MM.1S (cell line): ENCODE measurements at regions not wholly inside any gene's neighbourhood (a gene's known extent, or its start where the extent isn't known, plus 50 kb on each side); places are given as distances from the start of the nearest gene placed in this dataset.
A peak's percentile ranks its signal among the peaks of the same experiment; 100 is the strongest.

Experiments
- DNase-seq: peaks from one replicate; pipeline ENCODE4 v3.0.0-alpha.2; 2015
- H2AFZ ChIP-seq: fragments of 300-600 bp; sonication (generic); 2 replicates; pipeline ENCODE4 v1.6.0; 2016; ENCODE audit warnings: antibody characterized with exemption, low read length
- H3F3A ChIP-seq: fragments of 300-600 bp; sonication (generic); 2 replicates; pipeline ENCODE4 v1.6.1; 2016; ENCODE audit warnings: mild to moderate bottlenecking, antibody characterized with exemption, low read length, moderate library complexity, mixed read lengths; ENCODE audit not compliant: insufficient read depth
- H3K27ac ChIP-seq: fragments of 300-600 bp; sonication (generic); 2 replicates; pipeline ENCODE4 v1.5.1; 2016; ENCODE audit warnings: mild to moderate bottlenecking, low read length
- H3K27me3 ChIP-seq: fragments of 300-600 bp; sonication (generic); replicated peaks from 2 replicates; pipeline ENCODE4 v1.6.0; 2016; ENCODE audit warnings: low read length; ENCODE audit not compliant: insufficient read depth
- H3K36me3 ChIP-seq: fragments of 300-600 bp; sonication (generic); replicated peaks from 2 replicates; pipeline ENCODE4 v1.6.1; 2016; ENCODE audit warnings: mild to moderate bottlenecking, low read length, mixed read lengths; ENCODE audit not compliant: insufficient read depth
- H3K4me1 ChIP-seq: fragments of 300-600 bp; sonication (generic); 2 replicates; pipeline ENCODE4 v1.6.1; 2016; ENCODE audit warnings: low read length, mixed read lengths
- H3K4me2 ChIP-seq: fragments of 300-600 bp; sonication (generic); 2 replicates; pipeline ENCODE4 v1.6.0; 2016; ENCODE audit warnings: low read depth, low read length
- H3K4me3 ChIP-seq: fragments of 300-600 bp; sonication (generic); 2 replicates; pipeline ENCODE4 v1.5.1; 2016; ENCODE audit warnings: low read length, mixed read lengths
- H3K79me2 ChIP-seq: fragments of 300-600 bp; sonication (generic); 2 replicates; pipeline ENCODE4 v1.6.1; 2016; ENCODE audit warnings: mixed run types, low read length, mixed read lengths
- H3K9ac ChIP-seq: fragments of 300-600 bp; sonication (generic); 2 replicates; pipeline ENCODE4 v1.6.1; 2016; ENCODE audit warnings: low read length, mixed read lengths
- H3K9me2 ChIP-seq: fragments of 300-600 bp; sonication (generic); replicated peaks from 2 replicates; pipeline ENCODE4 v1.6.1; 2016; ENCODE audit warnings: mild to moderate bottlenecking, low read length, mixed read lengths; ENCODE audit not compliant: insufficient read depth
- H3K9me3 ChIP-seq: fragments of 300-600 bp; sonication (generic); replicated peaks from 2 replicates; pipeline ENCODE4 v1.6.1; 2016; ENCODE audit warnings: mild to moderate bottlenecking, low read length, mixed read lengths; ENCODE audit not compliant: insufficient read depth
- H4K20me1 ChIP-seq: fragments of 300-600 bp; sonication (generic); 2 replicates; pipeline ENCODE4 v1.6.1; 2016; ENCODE audit warnings: mild to moderate bottlenecking, low read length, moderate library complexity, mixed read lengths; ENCODE audit not compliant: insufficient read depth
- EZH2 ChIP-seq: fragments of 300-600 bp; sonication (generic); optimal IDR thresholded peaks from 2 replicates; pipeline ENCODE3; 2017; ENCODE audit warnings: low read depth, mild to moderate bottlenecking, antibody characterized with exemption, low read length, mixed read lengths
- EZH2phosphoT487 ChIP-seq: fragments of 300-600 bp; sonication (generic); IDR thresholded peaks from 2 replicates; pipeline ENCODE4 v1.6.1; 2018; ENCODE audit warnings: antibody characterized with exemption, low read length
- TF ChIP-seq, protein P1 (sequence below): fragments of 300-600 bp; sonication (generic); IDR thresholded peaks from 2 replicates; pipeline ENCODE4 v1.5.1; 2016; ENCODE audit warnings: antibody characterized with exemption, low read length, mixed read lengths

DNA sequence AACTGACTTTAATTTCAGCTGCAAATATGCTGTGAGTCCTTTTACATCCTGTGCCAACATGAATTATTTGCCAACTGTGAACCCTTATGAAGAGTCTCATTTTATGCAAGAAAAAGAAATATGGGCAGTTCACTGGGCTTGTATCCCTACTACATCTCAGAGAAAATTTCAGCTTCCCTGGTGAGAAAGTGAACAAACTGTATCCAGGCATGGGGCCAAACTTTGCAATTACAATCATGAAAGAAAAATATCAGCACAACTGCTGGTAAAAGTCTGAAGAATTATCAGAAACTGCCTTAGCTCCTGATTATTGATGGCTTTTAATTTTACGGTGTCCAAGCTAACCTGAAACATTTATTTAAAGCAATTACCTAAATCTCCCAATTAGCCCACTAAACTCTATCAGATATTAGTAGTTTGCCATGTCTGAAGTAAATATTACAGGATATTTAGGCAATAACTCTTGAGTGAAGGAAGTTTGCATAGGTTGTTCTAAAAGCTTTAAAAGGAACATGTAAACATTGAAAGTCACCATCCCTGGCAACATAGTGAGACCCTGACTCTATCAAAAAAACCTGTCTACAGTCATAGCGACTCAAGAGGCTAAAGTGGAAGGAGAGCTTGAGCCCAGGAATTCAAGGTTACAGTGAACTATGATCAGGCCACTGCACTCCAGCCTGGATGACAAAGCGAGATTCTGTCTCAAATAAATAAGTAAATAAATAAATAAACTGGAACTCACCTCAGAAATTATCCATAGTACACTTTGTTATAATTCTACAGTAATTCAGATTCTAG lies 83.9 kb upstream of the HCN1 start:
- no peak overlapping the region for H3K4me2 ChIP-seq
- no peaks in the 10 kb centered on the region for H3K27me3 ChIP-seq
- H3K79me2 ChIP-seq: no peaks in the 10 kb centered on the region
- H3K36me3 ChIP-seq: no peaks in the 10 kb centered on the region
- H3K9ac ChIP-seq: no peak overlapping the region
- no peak for DNase-seq
- H3F3A ChIP-seq: no peaks in the 10 kb centered on the region
- H3K4me3 ChIP-seq: no peak overlapping the region
- no peak overlapping the region for H2AFZ ChIP-seq
- no peaks in the 10 kb centered on the region for H3K4me1 ChIP-seq
- H4K20me1 ChIP-seq: no peaks in the 10 kb centered on the region
- no peaks in the 10 kb centered on the region for H3K9me3 ChIP-seq
- H3K9me2 ChIP-seq: no peaks in the 10 kb centered on the region
- no peak overlapping the region for H3K27ac ChIP-seq
- TF ChIP-seq, protein P1, sequence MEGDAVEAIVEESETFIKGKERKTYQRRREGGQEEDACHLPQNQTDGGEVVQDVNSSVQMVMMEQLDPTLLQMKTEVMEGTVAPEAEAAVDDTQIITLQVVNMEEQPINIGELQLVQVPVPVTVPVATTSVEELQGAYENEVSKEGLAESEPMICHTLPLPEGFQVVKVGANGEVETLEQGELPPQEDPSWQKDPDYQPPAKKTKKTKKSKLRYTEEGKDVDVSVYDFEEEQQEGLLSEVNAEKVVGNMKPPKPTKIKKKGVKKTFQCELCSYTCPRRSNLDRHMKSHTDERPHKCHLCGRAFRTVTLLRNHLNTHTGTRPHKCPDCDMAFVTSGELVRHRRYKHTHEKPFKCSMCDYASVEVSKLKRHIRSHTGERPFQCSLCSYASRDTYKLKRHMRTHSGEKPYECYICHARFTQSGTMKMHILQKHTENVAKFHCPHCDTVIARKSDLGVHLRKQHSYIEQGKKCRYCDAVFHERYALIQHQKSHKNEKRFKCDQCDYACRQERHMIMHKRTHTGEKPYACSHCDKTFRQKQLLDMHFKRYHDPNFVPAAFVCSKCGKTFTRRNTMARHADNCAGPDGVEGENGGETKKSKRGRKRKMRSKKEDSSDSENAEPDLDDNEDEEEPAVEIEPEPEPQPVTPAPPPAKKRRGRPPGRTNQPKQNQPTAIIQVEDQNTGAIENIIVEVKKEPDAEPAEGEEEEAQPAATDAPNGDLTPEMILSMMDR: no peak
- TF ChIP-seq EZH2phosphoT487 (no peak), EZH2 (no peak)

DNA sequence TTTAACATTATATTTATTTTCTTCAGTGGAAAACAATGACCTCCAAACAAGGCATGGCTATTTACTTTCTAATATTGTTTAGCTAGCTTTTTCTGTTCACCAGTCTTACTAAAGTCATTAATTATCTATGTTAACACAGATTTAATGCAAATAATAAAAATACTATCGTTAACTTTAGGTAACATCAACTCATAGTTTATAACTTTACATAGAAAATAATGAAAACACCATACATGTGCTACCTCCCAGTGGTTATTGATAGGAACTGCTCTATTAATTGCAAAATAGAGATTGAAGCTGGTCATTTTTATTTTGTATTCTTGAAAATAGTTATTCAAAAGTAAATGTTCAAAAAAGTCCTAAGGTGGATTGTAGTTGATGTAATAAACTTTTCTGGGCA lies 78.3 kb upstream of the HCN1 start:
- no peaks in the 10 kb centered on the region for H3K4me1 ChIP-seq
- peak; percentile 22 for DNase-seq

GRCh38 chr5:45772402-45772801 lies 76.2 kb upstream of the HCN1 start:
- no peaks in the 10 kb centered on the region for H3K4me1 ChIP-seq
- no peaks in the 10 kb centered on the region for H3K27me3 ChIP-seq
- no peaks in the 10 kb centered on the region for H3K9me2 ChIP-seq
- no peak overlapping the region for H2AFZ ChIP-seq
- no peak for TF ChIP-seq EZH2
- TF ChIP-seq EZH2phosphoT487: no peak
- TF ChIP-seq, protein P1: no peak
- DNase-seq: no peak
- H3K9ac ChIP-seq: no peak overlapping the region
- no peaks in the 10 kb centered on the region for H3K36me3 ChIP-seq
- no peaks in the 10 kb centered on the region for H3K79me2 ChIP-seq
- H4K20me1 ChIP-seq: no peaks in the 10 kb centered on the region
- no peak overlapping the region for H3K27ac ChIP-seq
- H3K4me2 ChIP-seq: no peak overlapping the region
- H3K4me3 ChIP-seq: no peak overlapping the region
- H3K9me3 ChIP-seq: no peaks in the 10 kb centered on the region
- H3F3A ChIP-seq: no peaks in the 10 kb centered on the region

More for the DNA sequence above, 78.3 kb upstream of the HCN1 start:
- H3K27me3 ChIP-seq: no peaks in the 10 kb centered on the region
- H3F3A ChIP-seq: no peaks in the 10 kb centered on the region
- TF ChIP-seq EZH2phosphoT487 (no peak), EZH2 (no peak)
- TF ChIP-seq, protein P1: peak; percentile 51
- H3K4me2 ChIP-seq: no peak overlapping the region
- H3K9me2 ChIP-seq: no peaks in the 10 kb centered on the region
- no peak overlapping the region for H3K4me3 ChIP-seq
- H2AFZ ChIP-seq: no peak overlapping the region
- no peaks in the 10 kb centered on the region for H3K79me2 ChIP-seq
- no peak overlapping the region for H3K9ac ChIP-seq
- H3K27ac ChIP-seq: no peak overlapping the region
- H4K20me1 ChIP-seq: no peaks in the 10 kb centered on the region
- H3K36me3 ChIP-seq: no peaks in the 10 kb centered on the region
- no peaks in the 10 kb centered on the region for H3K9me3 ChIP-seq
